Sigmoid colon (tissue), 4 donors: ENCODE measurements at regions not wholly inside any gene's neighbourhood (a gene's known extent, or its start where the extent isn't known, plus 50 kb on each side); places are given as distances from the start of the nearest gene placed in this dataset.

ENCODE experiments used
- CTCF ChIP-seq, 4 experiments: fragments of 450-650 bp in 3 of 4; fragments of 200-600 bp in 1 of 4; IDR thresholded peaks; one replicate each; pipeline ENCODE4 v1.5.1; 2016 to 2019; ENCODE audit warnings: antibody characterized with exemption in 4 of 4, mild to moderate bottlenecking in 3 of 4, moderate library complexity in 2 of 4
- EP300 ChIP-seq, 4 donors: sonication (generic); formaldehyde crosslinking; IDR thresholded peaks; one replicate each; pipeline ENCODE4 v1.6.1; 2017; ENCODE audit warnings: antibody characterized with exemption in 4 of 4
- POLR2A ChIP-seq, 2 donors: fragments of 450-650 bp; IDR thresholded peaks; one replicate each; pipeline ENCODE4 v1.6.1; 2016; ENCODE audit warnings: antibody characterized with exemption in 2 of 2, mild to moderate bottlenecking in 2 of 2, moderate library complexity in 2 of 2
- POLR2AphosphoS5 ChIP-seq, 4 donors: sonication (generic); formaldehyde crosslinking; IDR thresholded peaks; one replicate each; pipeline ENCODE4 v1.6.1; 2017; ENCODE audit warnings: antibody characterized with exemption in 4 of 4

- TF ChIP-seq POLR2AphosphoS5 (IDR thresholded peaks at IDR 0.05) (no peak), POLR2A (IDR thresholded peaks at IDR 0.05) (no peak), CTCF (IDR thresholded peaks at IDR 0.05) (no peak), EP300 (IDR thresholded peaks at IDR 0.05) (no peak)
Observed at GRCh38 chr21:27779606-27780005, 812.7 kb upstream of the ADAMTS5 start.
